LNCAP (cell line): ENCODE measurements at regions not wholly inside any gene's neighbourhood (a gene's known extent, or its start where the extent isn't known, plus 50 kb on each side); places are given as distances from the start of the nearest gene placed in this dataset.

ENCODE experiments used
- CTCF ChIP-seq: fragments of 450-650 bp; IDR thresholded peaks from 2 replicates; pipeline ENCODE4 v1.5.1; 2017; ENCODE audit warnings: mild to moderate bottlenecking

- TF ChIP-seq CTCF: no peak
Observed at GRCh38 chr21:28282833-28283232, 709.8 kb downstream of the LTN1 start.

DNA sequence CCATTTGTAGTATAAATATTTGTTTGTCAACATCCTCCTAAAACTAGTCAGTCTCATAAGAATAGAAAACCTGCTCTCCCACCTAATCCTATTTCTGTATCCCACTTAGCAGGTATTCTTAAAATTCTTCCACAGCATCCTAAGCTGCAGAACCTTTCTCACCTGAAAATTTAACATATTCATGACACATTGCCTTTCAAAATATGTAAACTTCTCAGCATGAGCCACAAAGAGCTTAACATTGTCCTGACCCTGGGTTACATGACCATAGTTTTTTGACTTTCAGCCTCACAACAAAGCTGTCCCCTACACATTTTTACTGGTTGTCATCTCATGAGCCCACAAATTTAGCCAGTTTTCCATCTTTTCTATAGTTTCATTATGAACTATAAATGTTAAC lies 712.1 kb downstream of the LTN1 start:
- no peak for TF ChIP-seq CTCF

GRCh38 chr21:28277324-28277723 lies 715.4 kb downstream of the LTN1 start:
- no peak for TF ChIP-seq CTCF

- TF ChIP-seq CTCF: no peak
Observed at GRCh38 chr21:28272272-28272992, 720.2 kb downstream of the LTN1 start.

- no peak for TF ChIP-seq CTCF
Observed at GRCh38 chr21:28269173-28269572, 723.5 kb downstream of the LTN1 start.

DNA sequence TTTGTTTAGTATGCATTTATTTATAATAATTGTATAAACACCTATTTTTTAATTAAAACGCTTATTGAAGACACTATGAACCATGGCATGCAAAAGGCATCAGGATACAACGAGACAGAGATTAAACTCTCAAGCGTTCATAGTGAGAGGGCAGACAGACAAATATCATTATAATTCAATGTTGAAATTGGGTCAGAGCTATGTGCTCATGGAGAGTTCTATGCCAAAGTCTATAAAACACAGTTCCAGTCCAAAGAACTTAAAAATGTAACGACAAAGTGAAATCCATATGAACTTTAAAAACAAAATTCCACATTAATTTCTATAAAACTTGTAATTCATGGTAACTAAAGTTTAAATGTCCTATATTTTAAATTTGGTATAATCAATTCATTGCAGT lies 724.0 kb downstream of the LTN1 start:
- no peak for TF ChIP-seq CTCF

DNA sequence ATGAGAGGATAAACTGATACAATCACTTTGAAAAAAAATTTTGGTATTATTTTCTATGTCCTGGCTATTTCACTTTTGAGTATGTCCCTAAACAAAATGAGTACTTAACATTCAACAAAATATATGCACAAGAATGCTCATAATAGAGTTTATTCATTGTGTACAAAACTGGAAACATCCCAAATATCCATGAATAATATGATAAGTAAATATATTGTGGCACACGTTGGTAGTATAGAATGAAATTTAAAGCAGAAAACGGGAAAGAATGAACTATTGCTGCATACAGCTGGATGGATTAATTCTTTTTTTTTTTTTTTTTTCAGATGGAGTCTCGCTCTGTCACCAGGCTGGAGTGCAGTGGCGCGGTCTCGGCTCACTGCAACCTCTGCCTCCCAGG lies 725.2 kb downstream of the LTN1 start:
- TF ChIP-seq CTCF: no peak

DNA sequence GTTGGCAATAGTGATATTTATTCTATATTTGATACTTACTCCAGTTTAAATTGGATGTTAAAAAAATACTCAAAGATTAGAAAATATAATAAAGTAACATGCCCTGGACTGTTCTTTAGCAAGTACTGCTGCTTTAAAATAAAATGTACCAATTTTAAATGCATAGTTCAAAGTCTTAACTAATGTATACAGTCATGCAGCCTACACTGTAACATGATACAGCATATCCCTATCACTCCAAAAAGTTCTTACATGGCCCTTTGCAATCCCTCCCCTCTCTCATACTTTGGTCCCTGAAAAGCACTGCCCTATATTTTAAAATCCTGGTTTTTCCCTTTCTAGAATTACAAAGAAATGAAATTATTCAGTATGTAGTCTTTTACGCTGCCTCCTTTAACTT lies 726.6 kb downstream of the LTN1 start:
- no peak for TF ChIP-seq CTCF
